Keratinocyte (primary cell): ENCODE measurements at regions not wholly inside any gene's neighbourhood (a gene's known extent, or its start where the extent isn't known, plus 50 kb on each side); places are given as distances from the start of the nearest gene placed in this dataset.

Experiments used
- DNase-seq: peaks from one replicate; pipeline ENCODE4 v3.0.0-alpha.2; 2011; ENCODE audit warnings: low read depth, missing footprints, low spot score
- FAIRE-seq: peaks from 2 replicates; lab custom pipeline; 2011; peaks lifted over from hg19 to GRCh38; lab: Jason Lieb, UNC
- H2AFZ ChIP-seq: 2 replicates; pipeline ENCODE4 v1.6.0; 2012; ENCODE audit warnings: low read length, control low read depth, inconsistent platforms; ENCODE audit not compliant: control insufficient read depth
- H3K27ac ChIP-seq: 2 replicates; pipeline ENCODE4 v1.5.1; 2011; ENCODE audit warnings: low read length; ENCODE audit not compliant: control insufficient read depth, insufficient read depth
- H3K27me3 ChIP-seq: 3 replicates; pipeline ENCODE4 v1.6.0; 2011; ENCODE audit warnings: low read length; ENCODE audit not compliant: control insufficient read depth, insufficient read depth; ENCODE audit errors: extremely low read depth
- H3K36me3 ChIP-seq, 2 experiments: 2 replicates in 1 of 2; 3 replicates in 1 of 2; pipeline ENCODE4 v1.5.1; 2011; ENCODE audit warnings: low read length in 2 of 2, mild to moderate bottlenecking in 1 of 2; ENCODE audit not compliant: control insufficient read depth in 2 of 2, insufficient read depth in 2 of 2; ENCODE audit errors: extremely low read depth in 1 of 2
- H3K4me1 ChIP-seq: 3 replicates; pipeline ENCODE4 v1.5.1; 2011; ENCODE audit warnings: low read length; ENCODE audit not compliant: control insufficient read depth, insufficient read depth; ENCODE audit errors: extremely low read depth
- H3K4me2 ChIP-seq: 3 replicates; pipeline ENCODE4 v1.6.0; 2011; ENCODE audit warnings: low read depth, low read length; ENCODE audit not compliant: control insufficient read depth, insufficient read depth; ENCODE audit errors: extremely low read depth
- H3K4me3 ChIP-seq, 3 experiments: fragments of 200-600 bp in 1 of 3; sonication (generic) in 1 of 3; 2 replicates in 2 of 3; 3 replicates in 1 of 3; pipeline ENCODE4 v1.5.1; 2011 to 2016; ENCODE audit warnings: low read length in 3 of 3, mild to moderate bottlenecking in 3 of 3, control low read depth in 2 of 3, inconsistent platforms in 1 of 3, low read depth in 1 of 3, mixed read lengths in 1 of 3, mixed run types in 1 of 3, moderate library complexity in 1 of 3; ENCODE audit not compliant: control insufficient read depth in 2 of 3, insufficient read depth in 2 of 3; ENCODE audit errors: extremely low read depth in 1 of 3
- H3K79me2 ChIP-seq: 2 replicates; pipeline ENCODE4 v1.6.0; 2012; ENCODE audit warnings: low read length; ENCODE audit not compliant: control insufficient read depth, insufficient read depth
- H3K9ac ChIP-seq: 3 replicates; pipeline ENCODE4 v1.6.0; 2011; ENCODE audit warnings: low read length; ENCODE audit not compliant: control insufficient read depth, insufficient read depth; ENCODE audit errors: extremely low read depth
- H3K9me1 ChIP-seq: 3 replicates; pipeline ENCODE4 v1.6.0; 2011; ENCODE audit warnings: low read length; ENCODE audit not compliant: control insufficient read depth, insufficient read depth; ENCODE audit errors: extremely low read depth
- H3K9me3 ChIP-seq: 2 replicates; pipeline ENCODE4 v1.5.1; 2012; ENCODE audit warnings: low read depth, low read length; ENCODE audit not compliant: control insufficient read depth
- H4K20me1 ChIP-seq: 3 replicates; pipeline ENCODE4 v1.6.0; 2011; ENCODE audit warnings: low read length; ENCODE audit not compliant: control insufficient read depth, insufficient read depth; ENCODE audit errors: extremely low read depth
- CTCF ChIP-seq, 3 experiments: IDR thresholded peaks in 1 of 3; conservative IDR thresholded peaks in 1 of 3; optimal IDR thresholded peaks in 1 of 3; 2 replicates in 2 of 3; 3 replicates in 1 of 3; pipeline versions ENCODE3 to v1.5.1; 2011; ENCODE audit warnings: low read length in 3 of 3, mild to moderate bottlenecking in 3 of 3, moderate library complexity in 2 of 3, control low read depth in 1 of 3, inconsistent platforms in 1 of 3; ENCODE audit not compliant: insufficient read depth in 2 of 3; ENCODE audit errors: extremely low read depth in 1 of 3
- EZH2 ChIP-seq: IDR thresholded peaks from one replicate; pipeline ENCODE4 v1.6.1; 2012; ENCODE audit warnings: inconsistent platforms, mild to moderate bottlenecking, low read length, moderate library complexity
- dilution Hi-C: fragments of 300-500 bp; cut with MboI; formaldehyde crosslinking; loops from one replicate; pipeline ENCODE4 v1.7.0; 2020; ENCODE audit warnings: low sequenced_read_pairs; ENCODE audit not compliant: extremely low pct_ligation_motif_present

DNA sequence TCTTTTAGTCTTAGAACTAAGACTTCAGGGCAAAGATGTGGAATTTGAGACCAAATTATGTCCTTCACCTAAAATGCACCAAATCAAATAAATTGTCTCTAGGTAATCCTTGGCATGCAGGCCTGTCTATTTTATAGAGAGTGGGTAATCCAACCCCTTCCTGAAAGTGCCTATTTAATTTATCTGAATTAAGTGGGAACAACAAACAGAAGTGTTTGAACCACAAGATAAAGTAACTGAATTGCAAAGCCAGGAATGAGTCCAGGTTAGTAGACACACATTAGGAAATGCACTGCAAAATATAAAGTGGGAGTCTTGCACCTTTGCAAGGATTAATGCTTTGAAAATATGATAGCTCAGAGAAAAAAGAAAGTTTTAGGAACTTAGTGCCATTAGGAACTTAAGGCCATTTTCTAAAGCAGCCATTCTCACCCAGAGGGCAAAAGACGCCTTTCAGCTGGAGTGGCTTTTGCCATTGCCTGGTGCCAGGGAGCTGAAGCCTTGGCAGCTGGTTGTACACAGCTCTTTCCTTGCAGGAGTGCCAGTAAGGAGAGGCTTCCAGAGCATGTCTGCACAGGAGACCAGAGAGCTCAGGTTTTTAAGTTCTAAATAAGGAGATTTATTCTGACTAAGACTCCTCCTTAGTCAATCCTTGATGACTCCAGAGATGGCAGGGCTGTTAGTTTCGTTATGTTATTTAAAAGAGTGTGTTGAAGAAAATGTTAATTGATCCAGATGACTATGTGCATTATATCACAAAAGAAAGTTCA is 151.7 kb upstream of the ELL2 start:
- peak; percentile 95 for FAIRE-seq
- Histone ChIP-seq H3K4me3 (peak overlapping the region in 2 of 3 experiments; percentile 22 to 27), H3K4me2 (peak overlapping the region; percentile 75), H3K9me1 (no peaks in the 10 kb centered on the region), H2AFZ (no peak overlapping the region), H3K36me3 (no peaks in the 10 kb centered on the region), H3K79me2 (no peaks in the 10 kb centered on the region), H3K9me3 (no peaks in the 10 kb centered on the region), H4K20me1 (no peaks in the 10 kb centered on the region), H3K4me1 (peaks cover 35% of the 10 kb centered on the region), H3K27ac (peak overlapping the region; percentile 92), H3K27me3 (no peaks in the 10 kb centered on the region), H3K9ac (peak overlapping the region; percentile 53)
- TF ChIP-seq CTCF (optimal IDR thresholded peaks at IDR 0.05 in 1 of 3, IDR thresholded peaks at IDR 0.05 in 1 of 3, conservative IDR thresholded peaks at IDR 0.05 in 1 of 3; ENCODE audit: extremely low read depth in 1 of 3, insufficient read depth in 2 of 3, low read length in 3 of 3): no peak
- no peak for TF ChIP-seq EZH2
- no peak for DNase-seq
- dilution Hi-C loops: no loop called here

- H3K27me3 ChIP-seq: no peaks in the 10 kb centered on the region
- TF ChIP-seq EZH2 (no peak), CTCF (optimal IDR thresholded peaks at IDR 0.05 in 1 of 3, IDR thresholded peaks at IDR 0.05 in 1 of 3, conservative IDR thresholded peaks at IDR 0.05 in 1 of 3; ENCODE audit: extremely low read depth in 1 of 3, insufficient read depth in 2 of 3, low read length in 3 of 3) (no peak)
- no peak overlapping the region for H3K27ac ChIP-seq
- H4K20me1 ChIP-seq: no peaks in the 10 kb centered on the region
- H3K79me2 ChIP-seq: no peaks in the 10 kb centered on the region
- H3K36me3 ChIP-seq: no peaks in the 10 kb centered on the region
- FAIRE-seq: peak; percentile 5
- no peak overlapping the region for H3K4me3 ChIP-seq
- H3K9ac ChIP-seq: no peak overlapping the region
- H3K4me2 ChIP-seq: no peak overlapping the region
- no peak for DNase-seq
- no peaks in the 10 kb centered on the region for H3K9me1 ChIP-seq
- H3K9me3 ChIP-seq: no peaks in the 10 kb centered on the region
- H3K4me1 ChIP-seq: peaks cover 30% of the 10 kb centered on the region
- no peak overlapping the region for H2AFZ ChIP-seq
- dilution Hi-C loops: no loop called here
These were observed 151.1 kb upstream of the ELL2 start for GRCh38 chr5:96112703-96113102.
